ENCODE measurements at regions not wholly inside any gene's neighbourhood (a gene's known extent, or its start where the extent isn't known, plus 50 kb on each side); places are given as distances from the start of the nearest gene placed in this dataset.

DNA sequence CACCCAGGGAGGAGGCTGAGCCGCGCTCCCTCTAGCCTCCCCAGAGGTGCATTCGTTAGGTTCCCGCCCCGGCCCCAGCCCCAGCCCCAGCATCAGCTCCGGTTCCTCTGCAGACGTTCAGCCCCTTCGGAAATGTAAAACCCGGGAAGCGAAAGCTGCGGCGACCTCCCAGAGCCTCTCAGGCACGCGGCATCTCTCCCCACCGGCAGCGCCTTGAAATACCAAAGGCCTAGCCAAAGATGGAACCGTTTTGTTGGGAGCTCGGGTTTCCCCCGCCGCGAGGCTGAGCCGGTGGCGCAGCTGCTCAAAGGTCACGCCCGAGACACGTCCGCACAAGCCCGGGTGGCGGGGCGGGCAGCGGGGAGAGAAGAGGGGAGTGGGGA, 77.8 kb upstream of the HES1 start:
- no peak for TF ChIP-seq POLR2A (IDR thresholded peaks at IDR 0.05)
- TF ChIP-seq, protein P1, sequence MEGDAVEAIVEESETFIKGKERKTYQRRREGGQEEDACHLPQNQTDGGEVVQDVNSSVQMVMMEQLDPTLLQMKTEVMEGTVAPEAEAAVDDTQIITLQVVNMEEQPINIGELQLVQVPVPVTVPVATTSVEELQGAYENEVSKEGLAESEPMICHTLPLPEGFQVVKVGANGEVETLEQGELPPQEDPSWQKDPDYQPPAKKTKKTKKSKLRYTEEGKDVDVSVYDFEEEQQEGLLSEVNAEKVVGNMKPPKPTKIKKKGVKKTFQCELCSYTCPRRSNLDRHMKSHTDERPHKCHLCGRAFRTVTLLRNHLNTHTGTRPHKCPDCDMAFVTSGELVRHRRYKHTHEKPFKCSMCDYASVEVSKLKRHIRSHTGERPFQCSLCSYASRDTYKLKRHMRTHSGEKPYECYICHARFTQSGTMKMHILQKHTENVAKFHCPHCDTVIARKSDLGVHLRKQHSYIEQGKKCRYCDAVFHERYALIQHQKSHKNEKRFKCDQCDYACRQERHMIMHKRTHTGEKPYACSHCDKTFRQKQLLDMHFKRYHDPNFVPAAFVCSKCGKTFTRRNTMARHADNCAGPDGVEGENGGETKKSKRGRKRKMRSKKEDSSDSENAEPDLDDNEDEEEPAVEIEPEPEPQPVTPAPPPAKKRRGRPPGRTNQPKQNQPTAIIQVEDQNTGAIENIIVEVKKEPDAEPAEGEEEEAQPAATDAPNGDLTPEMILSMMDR (IDR thresholded peaks at IDR 0.05) = no peak
